ENCODE measurements at regions not wholly inside any gene's neighbourhood (a gene's known extent, or its start where the extent isn't known, plus 50 kb on each side); places are given as distances from the start of the nearest gene placed in this dataset.

- TF ChIP-seq ZFX (IDR thresholded peaks at IDR 0.05), result no peak
- no peak for TF ChIP-seq CTCF (conservative IDR thresholded peaks at IDR 0.05)
- H3K27ac ChIP-seq, result no peak overlapping the region
Observed at GRCh38 chr21:27646691-27647090, 679.8 kb upstream of the ADAMTS5 start.

GRCh38 chr21:27646056-27646455 lies 679.2 kb upstream of the ADAMTS5 start:
- TF ChIP-seq ZFX (IDR thresholded peaks at IDR 0.05) (no peak), CTCF (conservative IDR thresholded peaks at IDR 0.05) (no peak)
- H3K27ac ChIP-seq, result no peak overlapping the region

GRCh38 chr21:27645285-27645684 lies 678.4 kb upstream of the ADAMTS5 start:
- H3K27ac ChIP-seq, result no peak overlapping the region
- TF ChIP-seq ZFX (IDR thresholded peaks at IDR 0.05), result no peak
- no peak for TF ChIP-seq CTCF (conservative IDR thresholded peaks at IDR 0.05)

- TF ChIP-seq ZFX (IDR thresholded peaks at IDR 0.05) (no peak), CTCF (conservative IDR thresholded peaks at IDR 0.05) (no peak)
- no peak overlapping the region for H3K27ac ChIP-seq
Observed at GRCh38 chr21:27643326-27643725, 676.4 kb upstream of the ADAMTS5 start.

GRCh38 chr21:27639286-27639685 lies 672.4 kb upstream of the ADAMTS5 start:
- no peak for TF ChIP-seq ZFX (IDR thresholded peaks at IDR 0.05)
- no peak for TF ChIP-seq CTCF (conservative IDR thresholded peaks at IDR 0.05)
- H3K27ac ChIP-seq, result no peak overlapping the region

- no peak overlapping the region for H3K27ac ChIP-seq
- TF ChIP-seq ZFX (IDR thresholded peaks at IDR 0.05) (no peak), CTCF (conservative IDR thresholded peaks at IDR 0.05) (no peak)
Observed at GRCh38 chr21:27636656-27637055, 669.8 kb upstream of the ADAMTS5 start.

GRCh38 chr21:27633631-27634030 lies 666.7 kb upstream of the ADAMTS5 start:
- TF ChIP-seq ZFX (IDR thresholded peaks at IDR 0.05) (no peak), CTCF (conservative IDR thresholded peaks at IDR 0.05) (no peak)
- H3K27ac ChIP-seq, result no peak overlapping the region
